ENCODE measurements at regions not wholly inside any gene's neighbourhood (a gene's known extent, or its start where the extent isn't known, plus 50 kb on each side); places are given as distances from the start of the nearest gene placed in this dataset.

DNA sequence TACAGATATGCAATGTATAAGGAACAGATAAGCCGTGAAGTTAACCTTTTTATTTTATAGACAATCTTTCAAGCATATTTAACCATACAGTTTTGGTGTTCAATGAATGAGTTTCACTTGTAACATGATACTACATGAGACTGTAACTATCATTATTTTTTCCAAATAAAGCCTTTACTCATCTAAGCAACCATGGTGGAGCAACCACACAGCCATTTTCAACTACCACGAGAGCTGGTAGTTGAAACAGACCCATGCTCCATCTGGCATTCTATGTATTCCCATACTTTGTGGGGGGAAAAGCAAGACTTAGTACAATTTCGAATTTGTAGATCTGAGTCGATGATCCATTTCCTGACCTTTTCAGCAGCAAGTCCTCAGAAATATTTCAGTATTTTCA is 159.3 kb upstream of the RND3 start:
- DNase-seq (ENCODE audit: low spot score), result no peak
- Mint-ChIP-seq H3K27me3 (ENCODE audit: low read depth) (no peaks in the 10 kb centered on the region), H3K27ac (no peak overlapping the region), H3K4me1 (peaks cover 16% of the 10 kb centered on the region), H3K4me3 (no peak overlapping the region), H3K9me3 (peaks cover 7% of the 10 kb centered on the region; the same call in 1 of the 2 replicates), H3K36me3 (0 out of 2 replicates have a peak, but pooled peaks cover 4% of the 10 kb centered on the region)
- ATAC-seq, result no peak
- ChIA-PET CTCF (no interaction called here), POLR2A (no interaction called here)
- no peak for TF ChIP-seq RORB (CRISPR knock-in tag; IDR thresholded peaks at IDR 0.05)
- TF ChIP-seq ESRRA (CRISPR knock-in tag; IDR thresholded peaks at IDR 0.05; ENCODE audit: borderline replicate concordance), result no peak
- TF ChIP-seq ZNF263 (CRISPR knock-in tag; IDR thresholded peaks at IDR 0.05; ENCODE audit: low read depth), result no peak
- TF ChIP-seq KAT7 (CRISPR knock-in tag; IDR thresholded peaks at IDR 0.05; ENCODE audit: borderline replicate concordance), result no peak
- no peak for TF ChIP-seq JAZF1 (CRISPR knock-in tag; IDR thresholded peaks at IDR 0.05)
- TF ChIP-seq SMAD4 (CRISPR knock-in tag; IDR thresholded peaks at IDR 0.05), result no peak
- TF ChIP-seq, protein P1, sequence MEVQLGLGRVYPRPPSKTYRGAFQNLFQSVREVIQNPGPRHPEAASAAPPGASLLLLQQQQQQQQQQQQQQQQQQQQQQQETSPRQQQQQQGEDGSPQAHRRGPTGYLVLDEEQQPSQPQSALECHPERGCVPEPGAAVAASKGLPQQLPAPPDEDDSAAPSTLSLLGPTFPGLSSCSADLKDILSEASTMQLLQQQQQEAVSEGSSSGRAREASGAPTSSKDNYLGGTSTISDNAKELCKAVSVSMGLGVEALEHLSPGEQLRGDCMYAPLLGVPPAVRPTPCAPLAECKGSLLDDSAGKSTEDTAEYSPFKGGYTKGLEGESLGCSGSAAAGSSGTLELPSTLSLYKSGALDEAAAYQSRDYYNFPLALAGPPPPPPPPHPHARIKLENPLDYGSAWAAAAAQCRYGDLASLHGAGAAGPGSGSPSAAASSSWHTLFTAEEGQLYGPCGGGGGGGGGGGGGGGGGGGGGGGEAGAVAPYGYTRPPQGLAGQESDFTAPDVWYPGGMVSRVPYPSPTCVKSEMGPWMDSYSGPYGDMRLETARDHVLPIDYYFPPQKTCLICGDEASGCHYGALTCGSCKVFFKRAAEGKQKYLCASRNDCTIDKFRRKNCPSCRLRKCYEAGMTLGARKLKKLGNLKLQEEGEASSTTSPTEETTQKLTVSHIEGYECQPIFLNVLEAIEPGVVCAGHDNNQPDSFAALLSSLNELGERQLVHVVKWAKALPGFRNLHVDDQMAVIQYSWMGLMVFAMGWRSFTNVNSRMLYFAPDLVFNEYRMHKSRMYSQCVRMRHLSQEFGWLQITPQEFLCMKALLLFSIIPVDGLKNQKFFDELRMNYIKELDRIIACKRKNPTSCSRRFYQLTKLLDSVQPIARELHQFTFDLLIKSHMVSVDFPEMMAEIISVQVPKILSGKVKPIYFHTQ (CRISPR knock-in tag; IDR thresholded peaks at IDR 0.05), result no peak
- TF ChIP-seq SMAD3 (CRISPR knock-in tag; IDR thresholded peaks at IDR 0.05; ENCODE audit: borderline replicate concordance), result no peak
- no peak for TF ChIP-seq ZNF423 (CRISPR knock-in tag; IDR thresholded peaks at IDR 0.05)
- TF ChIP-seq, protein P2, sequence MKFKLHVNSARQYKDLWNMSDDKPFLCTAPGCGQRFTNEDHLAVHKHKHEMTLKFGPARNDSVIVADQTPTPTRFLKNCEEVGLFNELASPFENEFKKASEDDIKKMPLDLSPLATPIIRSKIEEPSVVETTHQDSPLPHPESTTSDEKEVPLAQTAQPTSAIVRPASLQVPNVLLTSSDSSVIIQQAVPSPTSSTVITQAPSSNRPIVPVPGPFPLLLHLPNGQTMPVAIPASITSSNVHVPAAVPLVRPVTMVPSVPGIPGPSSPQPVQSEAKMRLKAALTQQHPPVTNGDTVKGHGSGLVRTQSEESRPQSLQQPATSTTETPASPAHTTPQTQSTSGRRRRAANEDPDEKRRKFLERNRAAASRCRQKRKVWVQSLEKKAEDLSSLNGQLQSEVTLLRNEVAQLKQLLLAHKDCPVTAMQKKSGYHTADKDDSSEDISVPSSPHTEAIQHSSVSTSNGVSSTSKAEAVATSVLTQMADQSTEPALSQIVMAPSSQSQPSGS (CRISPR knock-in tag; IDR thresholded peaks at IDR 0.05; ENCODE audit: borderline replicate concordance, low read depth), result no peak
- TF ChIP-seq, protein P3, sequence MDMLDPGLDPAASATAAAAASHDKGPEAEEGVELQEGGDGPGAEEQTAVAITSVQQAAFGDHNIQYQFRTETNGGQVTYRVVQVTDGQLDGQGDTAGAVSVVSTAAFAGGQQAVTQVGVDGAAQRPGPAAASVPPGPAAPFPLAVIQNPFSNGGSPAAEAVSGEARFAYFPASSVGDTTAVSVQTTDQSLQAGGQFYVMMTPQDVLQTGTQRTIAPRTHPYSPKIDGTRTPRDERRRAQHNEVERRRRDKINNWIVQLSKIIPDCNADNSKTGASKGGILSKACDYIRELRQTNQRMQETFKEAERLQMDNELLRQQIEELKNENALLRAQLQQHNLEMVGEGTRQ (CRISPR knock-in tag; IDR thresholded peaks at IDR 0.05), result no peak
- no peak for TF ChIP-seq NR3C1 (CRISPR knock-in tag; conservative IDR thresholded peaks at IDR 0.05; ENCODE audit: low read depth)
- no peak for TF ChIP-seq ZNF232 (CRISPR knock-in tag; IDR thresholded peaks at IDR 0.05)
- TF ChIP-seq ATF1 (CRISPR knock-in tag; IDR thresholded peaks at IDR 0.05), result no peak
- no peak for TF ChIP-seq RELA (CRISPR knock-in tag; IDR thresholded peaks at IDR 0.05; ENCODE audit: borderline replicate concordance)
- TF ChIP-seq ZNF219 (CRISPR knock-in tag; IDR thresholded peaks at IDR 0.05; ENCODE audit: borderline replicate concordance), result no peak
- TF ChIP-seq, protein P4, sequence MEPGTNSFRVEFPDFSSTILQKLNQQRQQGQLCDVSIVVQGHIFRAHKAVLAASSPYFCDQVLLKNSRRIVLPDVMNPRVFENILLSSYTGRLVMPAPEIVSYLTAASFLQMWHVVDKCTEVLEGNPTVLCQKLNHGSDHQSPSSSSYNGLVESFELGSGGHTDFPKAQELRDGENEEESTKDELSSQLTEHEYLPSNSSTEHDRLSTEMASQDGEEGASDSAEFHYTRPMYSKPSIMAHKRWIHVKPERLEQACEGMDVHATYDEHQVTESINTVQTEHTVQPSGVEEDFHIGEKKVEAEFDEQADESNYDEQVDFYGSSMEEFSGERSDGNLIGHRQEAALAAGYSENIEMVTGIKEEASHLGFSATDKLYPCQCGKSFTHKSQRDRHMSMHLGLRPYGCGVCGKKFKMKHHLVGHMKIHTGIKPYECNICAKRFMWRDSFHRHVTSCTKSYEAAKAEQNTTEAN (CRISPR knock-in tag; IDR thresholded peaks at IDR 0.05), result no peak
- no peak for TF ChIP-seq FOXK1 (CRISPR knock-in tag; IDR thresholded peaks at IDR 0.05)
- TF ChIP-seq JUN (CRISPR knock-in tag; IDR thresholded peaks at IDR 0.05), result no peak

DNA sequence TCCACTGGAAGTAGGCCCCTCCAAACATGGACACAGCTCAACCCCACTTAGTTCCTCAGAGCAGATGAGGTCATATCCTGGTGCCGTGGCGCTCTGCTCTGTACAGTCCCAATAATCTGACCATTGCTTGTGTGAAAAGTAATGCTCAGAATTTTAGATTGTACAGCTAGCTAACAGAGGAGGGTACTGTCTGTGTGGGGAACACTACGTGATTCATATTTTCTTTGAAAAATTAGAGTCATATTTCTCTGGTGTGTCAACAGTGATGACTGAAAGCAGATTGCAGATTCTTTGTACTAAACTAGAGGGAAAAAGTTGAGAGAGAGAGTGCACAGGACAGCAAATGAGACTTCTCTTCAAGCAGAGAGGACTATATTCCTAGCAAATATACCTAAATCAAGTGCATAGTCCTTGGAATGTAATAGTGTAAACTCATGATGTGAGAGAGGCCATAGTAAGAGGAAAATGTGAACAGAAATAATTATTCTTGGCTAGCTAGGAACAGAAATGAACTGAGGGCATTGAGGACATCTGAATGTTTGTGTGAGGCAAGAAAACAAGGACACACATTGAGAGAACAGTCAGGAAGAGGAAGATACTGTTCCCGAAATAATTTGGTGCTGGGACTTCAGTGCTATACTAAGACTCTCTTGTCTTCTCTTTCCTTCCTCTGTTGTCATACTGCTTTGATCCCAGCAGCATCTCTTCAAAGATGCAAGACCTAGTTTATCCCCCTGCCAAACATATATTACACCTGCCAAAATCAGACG is 157.0 kb upstream of the RND3 start:
- Mint-ChIP-seq H3K36me3 (no peaks in the 10 kb centered on the region), H3K27me3 (ENCODE audit: low read depth) (no peaks in the 10 kb centered on the region), H3K4me3 (no peak overlapping the region), H3K4me1 (peaks cover 21% of the 10 kb centered on the region), H3K27ac (no peak overlapping the region), H3K9me3 (peaks cover 7% of the 10 kb centered on the region; the same call in 1 of the 2 replicates)
- ATAC-seq, result no peak
- DNase-seq (ENCODE audit: low spot score), result no peak
- POLR2A ChIA-PET, result no interaction called here
- CTCF ChIA-PET, result interaction anchor here (0.6 kb wide), 1 partner anchor 233 kb away, joined by 4 read pairs; no protein-coding TSS in a partner anchor
- TF ChIP-seq, protein P5, sequence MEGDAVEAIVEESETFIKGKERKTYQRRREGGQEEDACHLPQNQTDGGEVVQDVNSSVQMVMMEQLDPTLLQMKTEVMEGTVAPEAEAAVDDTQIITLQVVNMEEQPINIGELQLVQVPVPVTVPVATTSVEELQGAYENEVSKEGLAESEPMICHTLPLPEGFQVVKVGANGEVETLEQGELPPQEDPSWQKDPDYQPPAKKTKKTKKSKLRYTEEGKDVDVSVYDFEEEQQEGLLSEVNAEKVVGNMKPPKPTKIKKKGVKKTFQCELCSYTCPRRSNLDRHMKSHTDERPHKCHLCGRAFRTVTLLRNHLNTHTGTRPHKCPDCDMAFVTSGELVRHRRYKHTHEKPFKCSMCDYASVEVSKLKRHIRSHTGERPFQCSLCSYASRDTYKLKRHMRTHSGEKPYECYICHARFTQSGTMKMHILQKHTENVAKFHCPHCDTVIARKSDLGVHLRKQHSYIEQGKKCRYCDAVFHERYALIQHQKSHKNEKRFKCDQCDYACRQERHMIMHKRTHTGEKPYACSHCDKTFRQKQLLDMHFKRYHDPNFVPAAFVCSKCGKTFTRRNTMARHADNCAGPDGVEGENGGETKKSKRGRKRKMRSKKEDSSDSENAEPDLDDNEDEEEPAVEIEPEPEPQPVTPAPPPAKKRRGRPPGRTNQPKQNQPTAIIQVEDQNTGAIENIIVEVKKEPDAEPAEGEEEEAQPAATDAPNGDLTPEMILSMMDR (IDR thresholded peaks at IDR 0.05), result no peak
- TF ChIP-seq ZNF121 (CRISPR knock-in tag; IDR thresholded peaks at IDR 0.05) (no peak), ZBTB21 (CRISPR knock-in tag; IDR thresholded peaks at IDR 0.05; ENCODE audit: borderline replicate concordance) (no peak), ZNF317 (CRISPR knock-in tag; IDR thresholded peaks at IDR 0.05; ENCODE audit: borderline replicate concordance, low read depth) (no peak), ZNF219 (CRISPR knock-in tag; IDR thresholded peaks at IDR 0.05; ENCODE audit: borderline replicate concordance) (no peak), ZNF423 (CRISPR knock-in tag; IDR thresholded peaks at IDR 0.05) (no peak), ZNF416 (CRISPR knock-in tag; IDR thresholded peaks at IDR 0.05) (no peak)
- TF ChIP-seq, protein P6, sequence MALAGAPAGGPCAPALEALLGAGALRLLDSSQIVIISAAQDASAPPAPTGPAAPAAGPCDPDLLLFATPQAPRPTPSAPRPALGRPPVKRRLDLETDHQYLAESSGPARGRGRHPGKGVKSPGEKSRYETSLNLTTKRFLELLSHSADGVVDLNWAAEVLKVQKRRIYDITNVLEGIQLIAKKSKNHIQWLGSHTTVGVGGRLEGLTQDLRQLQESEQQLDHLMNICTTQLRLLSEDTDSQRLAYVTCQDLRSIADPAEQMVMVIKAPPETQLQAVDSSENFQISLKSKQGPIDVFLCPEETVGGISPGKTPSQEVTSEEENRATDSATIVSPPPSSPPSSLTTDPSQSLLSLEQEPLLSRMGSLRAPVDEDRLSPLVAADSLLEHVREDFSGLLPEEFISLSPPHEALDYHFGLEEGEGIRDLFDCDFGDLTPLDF (CRISPR knock-in tag; IDR thresholded peaks at IDR 0.05), result no peak
- TF ChIP-seq, protein P7, sequence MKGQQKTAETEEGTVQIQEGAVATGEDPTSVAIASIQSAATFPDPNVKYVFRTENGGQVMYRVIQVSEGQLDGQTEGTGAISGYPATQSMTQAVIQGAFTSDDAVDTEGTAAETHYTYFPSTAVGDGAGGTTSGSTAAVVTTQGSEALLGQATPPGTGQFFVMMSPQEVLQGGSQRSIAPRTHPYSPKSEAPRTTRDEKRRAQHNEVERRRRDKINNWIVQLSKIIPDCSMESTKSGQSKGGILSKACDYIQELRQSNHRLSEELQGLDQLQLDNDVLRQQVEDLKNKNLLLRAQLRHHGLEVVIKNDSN (CRISPR knock-in tag; IDR thresholded peaks at IDR 0.05), result no peak

Measured in WTC11 (cell line).